Activated CD4-positive, CD25-positive, alpha-beta regulatory T cell (primary cell): ENCODE measurements at regions not wholly inside any gene's neighbourhood (a gene's known extent, or its start where the extent isn't known, plus 50 kb on each side); places are given as distances from the start of the nearest gene placed in this dataset.
"Not testable (repeated sequence)": the region's sequence is repeated elsewhere in the genome, so short reads cannot be mapped to it uniquely, and the experiment has no call there.

Experiments
- DNase-seq, 4 experiments: peaks; one replicate each; lab custom pipeline; 2025; lab: John Stamatoyannopoulos, UW

- no peak for DNase-seq
Measured at GRCh38 chr10:120048391-120048790, 155.9 kb downstream of the SEC23IP start.

GRCh38 chr10:120051671-120052070 lies 159.1 kb downstream of the SEC23IP start:
- no peak for DNase-seq

- no peak for DNase-seq
Measured at GRCh38 chr10:120052964-120053702, 160.6 kb downstream of the SEC23IP start.

GRCh38 chr10:120059790-120060189 lies 167.3 kb downstream of the SEC23IP start:
- not testable (repeated sequence) for DNase-seq

GRCh38 chr10:120067427-120067826 lies 174.9 kb downstream of the SEC23IP start:
- DNase-seq: no peak

GRCh38 chr10:120069700-120070099 lies 177.2 kb downstream of the SEC23IP start:
- DNase-seq: no peak

- DNase-seq: no peak
Measured at GRCh38 chr10:120075349-120075748, 182.8 kb downstream of the SEC23IP start.

GRCh38 chr10:120076996-120077706 lies 184.6 kb downstream of the SEC23IP start:
- DNase-seq: no peak

- no peak for DNase-seq
Measured at GRCh38 chr10:120077707-120078492, 185.4 kb downstream of the SEC23IP start.

GRCh38 chr10:120085096-120085796 lies 192.7 kb downstream of the SEC23IP start:
- no peak for DNase-seq

GRCh38 chr10:120086066-120086465 lies 193.5 kb downstream of the SEC23IP start:
- no peak for DNase-seq

- DNase-seq: no peak
Measured at GRCh38 chr10:120087109-120087508, 194.6 kb downstream of the SEC23IP start.

GRCh38 chr10:120095875-120096274 lies 203.3 kb downstream of the SEC23IP start:
- no peak for DNase-seq

- no peak for DNase-seq
Measured at GRCh38 chr10:120097766-120098165, 205.2 kb downstream of the SEC23IP start.

GRCh38 chr10:120098232-120098930 lies 205.9 kb downstream of the SEC23IP start:
- DNase-seq: no peak

- DNase-seq: no peak
Measured at GRCh38 chr10:120103738-120104560, 211.4 kb downstream of the SEC23IP start.

- no peak for DNase-seq
Measured at GRCh38 chr10:120105001-120105400, 212.5 kb downstream of the SEC23IP start.

- DNase-seq: no peak
Measured at GRCh38 chr10:120105492-120105891, 213.0 kb downstream of the SEC23IP start.

- DNase-seq: no peak
Measured at GRCh38 chr10:120108916-120109315, 216.4 kb downstream of the SEC23IP start.

GRCh38 chr10:120109725-120110124 lies 217.2 kb downstream of the SEC23IP start:
- DNase-seq: not testable (repeated sequence)

- DNase-seq: no peak
Measured at GRCh38 chr10:120110196-120110595, 217.7 kb downstream of the SEC23IP start.
